Stromal cell of bone marrow (primary cell): ENCODE measurements at regions not wholly inside any gene's neighbourhood (a gene's known extent, or its start where the extent isn't known, plus 50 kb on each side); places are given as distances from the start of the nearest gene placed in this dataset.

Experiments
- DNase-seq: peaks from one replicate; pipeline ENCODE4 v3.0.0-alpha.2; 2012; ENCODE audit warnings: low read depth

DNA sequence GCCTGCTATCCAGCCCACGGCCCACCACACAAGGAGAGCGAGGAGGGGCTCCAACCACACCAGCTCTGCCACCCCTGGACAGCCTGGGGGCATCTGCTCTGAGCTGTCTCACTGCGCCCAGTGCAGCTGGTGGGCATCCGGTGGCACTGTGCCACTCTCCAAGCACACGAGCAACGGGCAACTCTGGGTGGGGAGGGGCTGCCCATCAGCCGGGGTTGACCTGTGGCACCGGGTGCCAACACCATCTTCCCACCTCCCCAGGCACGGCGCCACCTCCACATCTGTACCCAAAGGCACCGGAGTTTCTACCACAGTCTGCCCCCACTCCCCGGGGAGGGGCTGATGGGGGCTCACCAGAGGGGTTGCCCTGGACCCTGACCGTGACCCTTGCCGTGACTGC lies 241.8 kb downstream of the RBFOX3 start:
- no peak for DNase-seq

DNA sequence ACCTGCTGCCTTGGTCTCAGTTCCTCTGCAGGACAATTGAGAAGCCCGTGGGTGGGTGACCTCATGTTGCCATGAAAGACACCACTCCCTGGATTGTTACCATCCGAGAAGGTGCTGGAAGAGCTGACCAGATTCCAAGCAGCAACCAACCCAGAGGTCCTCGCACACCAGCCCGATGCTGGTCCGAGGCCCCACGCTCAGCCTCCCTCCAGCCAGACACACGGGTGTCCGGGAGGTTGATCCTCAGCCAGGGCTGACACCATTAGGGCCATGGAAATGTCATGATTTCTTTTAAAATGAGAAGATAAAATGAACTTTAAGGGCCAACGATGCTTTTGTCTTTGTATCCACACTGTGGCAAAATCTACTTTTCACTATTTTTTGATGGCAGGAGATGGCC lies 242.3 kb downstream of the RBFOX3 start:
- no peak for DNase-seq

- no peak for DNase-seq
Observed at GRCh38 chr17:79366988-79367571, 243.8 kb downstream of the RBFOX3 start.

DNA sequence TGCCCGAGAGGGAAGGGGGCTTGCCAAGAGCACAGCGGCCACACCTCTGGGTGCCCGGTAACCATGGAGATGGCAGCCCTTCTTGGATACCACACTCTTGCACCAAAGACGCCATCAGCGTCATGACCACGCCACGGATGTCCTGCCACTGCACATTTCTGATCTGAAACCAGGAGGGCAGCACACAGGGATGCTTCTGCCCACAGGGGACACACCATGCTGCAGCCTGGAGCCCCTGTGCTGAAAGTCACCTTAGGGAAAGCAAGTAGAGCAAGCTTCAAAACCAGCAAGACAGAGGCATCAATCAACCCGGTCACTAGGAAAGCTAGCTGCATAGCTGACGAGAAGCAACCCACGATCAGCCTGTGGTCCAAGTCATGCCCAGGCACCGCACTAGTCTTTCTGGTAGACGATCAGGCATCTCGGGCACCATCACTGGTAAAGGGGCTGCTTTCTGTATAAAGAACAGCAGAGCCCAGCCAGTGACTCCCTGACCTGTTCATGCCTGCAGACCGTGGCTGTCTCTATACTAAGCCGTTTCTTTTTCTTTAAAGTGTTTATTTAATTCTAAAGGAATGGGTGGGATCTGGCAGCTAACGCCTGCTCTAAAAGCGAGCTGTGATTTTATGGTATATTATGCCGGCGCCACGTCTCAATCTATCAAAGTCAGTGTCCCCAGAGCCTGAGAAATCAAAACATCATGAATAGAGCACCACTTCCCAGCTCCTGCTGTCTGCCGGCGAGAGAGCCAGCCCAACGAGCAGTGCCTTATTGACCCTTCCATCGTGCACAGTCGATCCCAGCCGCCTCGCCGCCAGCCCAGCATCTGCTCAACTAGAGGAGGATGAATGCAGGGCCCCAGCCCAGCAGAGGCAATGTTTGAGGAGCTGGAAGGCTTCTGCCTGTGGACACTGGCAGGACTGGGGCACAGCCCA lies 244.7 kb downstream of the RBFOX3 start:
- DNase-seq = no peak

- no peak for DNase-seq
Observed at GRCh38 chr17:79365351-79365750, 245.5 kb downstream of the RBFOX3 start.

DNA sequence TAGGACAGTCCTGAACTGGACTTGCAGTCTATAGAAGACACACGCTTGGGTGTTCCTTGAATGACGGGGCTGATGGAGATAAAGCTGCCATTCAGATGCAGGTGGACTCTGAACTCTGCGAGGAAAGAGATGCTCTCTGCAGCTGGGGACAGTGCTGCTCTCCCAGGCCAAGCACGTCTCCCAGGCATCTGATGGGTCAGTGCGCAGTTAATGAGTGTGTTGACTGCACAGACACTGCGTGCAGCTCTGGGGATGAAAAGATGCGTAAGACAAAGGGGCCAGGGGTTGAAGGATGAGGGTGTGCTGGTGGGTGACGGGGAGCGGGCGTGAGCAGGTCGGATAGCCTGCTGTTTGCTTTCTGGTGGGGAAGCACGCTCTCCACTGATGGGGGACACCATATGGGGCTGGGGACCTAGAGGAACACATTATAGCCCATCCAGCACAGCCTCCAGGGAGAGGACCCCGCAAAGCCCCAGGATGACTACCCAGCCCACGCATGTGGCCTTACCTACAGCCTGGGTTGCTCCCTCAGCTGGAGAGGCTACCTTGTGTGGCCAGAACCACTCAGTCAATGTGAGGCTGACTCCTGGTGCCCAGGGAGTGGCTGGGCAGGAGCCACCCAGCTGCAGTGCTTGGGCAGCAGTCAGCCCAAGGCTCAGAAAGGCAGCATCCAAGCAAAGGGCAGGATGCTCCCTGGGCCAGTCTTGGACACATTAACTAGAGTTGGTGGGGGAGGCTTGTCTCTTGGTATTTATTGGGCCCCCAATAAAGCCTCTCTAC lies 246.3 kb downstream of the RBFOX3 start:
- DNase-seq = no peak

GRCh38 chr17:79363552-79364275 lies 247.1 kb downstream of the RBFOX3 start:
- DNase-seq = no peak

DNA sequence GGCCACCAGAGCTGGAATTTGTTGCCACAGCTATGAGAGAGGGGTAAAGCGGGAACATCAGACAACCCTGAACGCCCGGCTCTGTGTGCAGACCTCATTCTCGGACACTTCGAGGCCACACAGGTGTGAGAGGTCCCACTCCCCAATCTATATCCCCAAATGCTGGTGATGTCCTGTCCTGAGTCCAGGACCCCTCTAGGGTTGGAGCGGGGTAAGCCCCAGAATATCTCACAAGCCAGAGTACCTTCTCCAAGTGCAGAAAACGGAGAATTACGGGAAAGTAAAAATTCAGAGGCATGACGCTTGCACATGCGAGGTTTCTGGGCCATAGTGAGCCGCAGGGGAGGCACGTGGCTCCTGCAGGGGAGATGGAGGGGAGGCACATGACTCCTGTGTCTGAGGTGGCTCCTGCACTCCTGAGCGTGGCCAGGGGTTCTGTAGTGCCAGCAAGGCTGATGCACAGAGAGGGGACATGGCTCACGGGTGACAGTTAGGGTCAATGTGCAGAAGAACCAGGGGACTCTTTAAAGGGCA lies 248.0 kb downstream of the RBFOX3 start:
- DNase-seq = no peak

DNA sequence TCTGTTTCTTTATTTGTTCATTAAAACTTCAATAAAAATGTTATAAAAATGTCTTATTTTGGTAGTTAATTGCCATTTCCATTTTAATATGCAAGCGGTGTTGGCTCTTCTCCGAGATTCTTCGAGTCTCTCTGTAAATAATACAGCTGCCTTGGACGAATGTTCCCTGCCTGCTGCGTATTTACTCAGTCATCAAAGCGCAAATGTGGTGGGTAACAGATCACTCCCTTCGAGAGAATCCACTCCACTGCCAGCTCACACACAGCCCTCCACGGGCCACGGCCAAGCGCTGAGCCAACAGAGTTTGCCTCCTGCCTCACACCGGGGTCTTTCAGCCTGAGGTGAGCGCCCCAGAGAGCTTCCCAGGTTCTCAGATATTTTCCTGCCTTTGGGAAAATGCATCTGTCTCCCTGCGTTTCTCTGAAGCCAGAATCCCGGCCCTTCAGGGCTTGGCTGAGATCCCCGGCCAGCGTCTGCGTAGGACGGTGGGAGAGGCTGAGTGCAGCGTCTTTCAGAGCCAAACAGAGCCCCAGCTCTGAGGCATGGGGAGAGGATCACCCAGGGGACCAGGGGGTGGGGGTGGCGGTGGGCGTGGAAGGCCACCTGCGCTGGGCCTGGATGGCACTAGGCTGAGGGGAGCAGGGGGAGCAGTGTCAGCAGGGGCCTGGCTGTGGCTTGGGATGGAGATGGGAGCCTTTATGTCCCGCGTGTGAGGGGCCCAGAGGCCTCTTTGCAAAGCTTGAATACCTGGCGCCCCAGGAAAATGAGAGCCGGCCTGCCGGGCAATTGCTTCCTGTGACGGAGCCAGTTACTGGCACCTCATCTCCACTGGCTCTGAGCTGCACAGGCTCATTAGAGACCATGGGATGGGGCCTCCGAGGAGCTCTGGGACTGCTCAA lies 248.7 kb downstream of the RBFOX3 start:
- DNase-seq = no peak

- no peak for DNase-seq
Observed at GRCh38 chr17:79361221-79361734, 249.6 kb downstream of the RBFOX3 start.

- no peak for DNase-seq
Observed at GRCh38 chr17:79360196-79360595, 250.7 kb downstream of the RBFOX3 start.

DNA sequence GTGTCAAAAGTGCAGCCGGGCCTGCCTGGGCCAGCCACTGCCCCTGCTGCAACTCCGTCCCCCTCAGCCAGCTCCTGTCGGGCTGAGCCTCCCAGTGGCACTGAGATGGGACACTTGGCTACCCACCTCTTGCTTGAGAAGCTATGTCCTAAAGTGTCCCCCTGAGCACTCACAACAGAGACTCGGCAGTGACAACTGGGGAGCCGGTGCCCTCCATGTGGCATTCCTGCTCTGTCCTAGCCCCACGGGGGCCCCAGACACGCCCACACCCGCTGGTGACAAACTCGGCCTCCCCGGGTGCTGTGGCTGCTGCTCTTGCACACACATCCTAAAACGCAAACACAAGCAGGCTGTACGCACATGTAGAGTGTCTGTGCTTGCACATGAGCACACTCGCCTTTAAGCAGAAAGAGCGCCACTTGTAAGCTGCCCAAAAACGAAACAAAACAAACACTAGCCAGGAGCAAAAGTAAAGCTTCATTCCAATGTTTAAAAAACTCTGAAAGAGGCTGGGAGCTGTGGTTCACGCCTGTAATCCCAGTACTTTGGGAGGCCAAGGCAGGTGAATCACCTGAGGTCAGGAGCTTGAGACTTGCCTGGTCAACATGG lies 253.9 kb downstream of the RBFOX3 start:
- DNase-seq = no peak

DNA sequence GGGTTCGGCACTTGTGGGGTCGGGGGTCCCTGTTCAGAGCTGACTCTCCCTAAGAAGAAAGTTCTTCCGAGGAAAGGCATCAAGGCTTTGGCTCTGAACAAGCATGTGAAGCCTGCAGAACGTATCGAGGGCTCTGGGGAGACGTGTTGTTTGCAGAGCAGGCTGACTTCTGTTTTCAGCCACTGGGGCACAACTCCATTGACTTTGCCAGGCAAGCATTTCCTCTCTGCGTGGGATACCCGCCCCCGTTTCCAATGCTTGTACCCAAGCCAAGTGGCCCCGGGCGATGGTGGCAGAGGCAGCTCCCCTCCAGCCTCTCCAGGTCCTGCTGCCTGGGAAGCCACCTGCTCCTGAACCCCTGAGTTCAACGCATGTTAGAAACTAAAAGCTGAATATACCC lies 255.7 kb downstream of the RBFOX3 start:
- DNase-seq = no peak

GRCh38 chr17:79354173-79354820 lies 256.6 kb downstream of the RBFOX3 start:
- no peak for DNase-seq

GRCh38 chr17:79353548-79353947 lies 257.3 kb downstream of the RBFOX3 start:
- no peak for DNase-seq

GRCh38 chr17:79353016-79353415 lies 257.8 kb downstream of the RBFOX3 start:
- DNase-seq = no peak

DNA sequence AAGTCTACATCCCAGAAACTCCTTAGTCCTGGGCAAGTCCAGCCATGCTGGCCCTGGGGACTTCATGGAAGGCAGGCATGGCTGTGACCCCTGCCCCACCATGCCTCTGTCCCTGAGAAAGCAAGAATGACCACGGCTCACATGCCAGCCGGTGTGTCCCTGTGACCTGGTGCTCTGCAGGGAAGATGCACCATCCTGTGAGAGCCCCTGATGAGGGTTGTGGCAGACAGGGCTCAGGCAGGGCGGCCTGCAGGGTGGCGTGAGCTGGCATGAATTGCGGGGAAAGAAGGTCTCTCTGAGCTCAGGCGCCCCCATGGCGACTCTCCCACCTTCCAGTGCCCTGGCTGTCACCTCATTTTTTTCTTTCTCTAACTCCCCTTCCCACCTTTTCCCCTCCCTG lies 260.3 kb downstream of the RBFOX3 start:
- DNase-seq = no peak

GRCh38 chr17:79349506-79350400 lies 261.1 kb downstream of the RBFOX3 start:
- no peak for DNase-seq

DNA sequence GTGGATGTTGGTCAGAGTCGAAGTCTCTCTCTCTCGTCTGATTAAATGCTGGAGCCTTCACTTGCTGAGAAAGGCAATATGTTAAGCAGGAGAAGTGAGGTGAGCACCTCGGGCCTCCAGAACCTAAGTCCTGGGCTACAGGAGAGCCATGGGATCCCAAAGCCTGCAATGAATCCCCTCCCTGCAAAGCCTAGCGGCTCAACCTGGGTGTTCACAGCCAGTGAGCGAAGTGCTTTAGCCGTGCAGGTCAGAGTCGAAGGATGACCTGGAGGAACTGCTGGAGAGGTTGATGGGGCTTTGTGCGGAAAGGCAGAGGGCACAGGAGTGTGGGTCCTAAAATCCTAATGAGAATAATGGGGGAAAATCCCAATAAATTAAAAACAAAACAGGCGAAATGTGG lies 267.8 kb downstream of the ENGASE start:
- no peak for DNase-seq
